ENCODE measurements at regions not wholly inside any gene's neighbourhood (a gene's known extent, or its start where the extent isn't known, plus 50 kb on each side); places are given as distances from the start of the nearest gene placed in this dataset.

GRCh38 chr13:75072368-75072767 lies 409.6 kb downstream of the TBC1D4 start:
- no peaks in the 10 kb centered on the region for H3K79me2 ChIP-seq (ENCODE audit: control insufficient read depth, insufficient read depth, low read length)
- in situ Hi-C loops (cut with MboI) (no loop called here), intact Hi-C loops (cut with micrococcal nuclease) (no loop called here)
- no peaks in the 10 kb centered on the region for H3K27me3 ChIP-seq (ENCODE audit: control insufficient read depth in 2 of 2, insufficient read depth in 2 of 2, low read length in 2 of 2)
- no peak overlapping the region for H3K27ac ChIP-seq (ENCODE audit: extremely low read depth, low read depth, low read length)
- no peak overlapping the region for H3K4me2 ChIP-seq (ENCODE audit: insufficient read depth, low read length)
- DNase-seq (ENCODE audit: extremely low read depth in 1 of 4, low spot score in 3 of 4) (no peak), FAIRE-seq (no peak), ATAC-seq (no peak)
- H3K9me3 ChIP-seq (replicated peaks; ENCODE audit: control insufficient read depth, insufficient read depth, low read depth, low read length) = no peaks in the 10 kb centered on the region
- no peaks in the 10 kb centered on the region for H3K36me3 ChIP-seq (ENCODE audit: control insufficient read depth, insufficient read depth, low read length)
- H3K9ac ChIP-seq (ENCODE audit: insufficient read depth in 1 of 2, low read depth in 2 of 2, low read length in 2 of 2) = no peak overlapping the region
- ChIA-PET POLR2A (no interaction called here), CTCF (ENCODE audit: low intra/inter-chr PET ratio) (no interaction called here)
- no peak overlapping the region for H2AFZ ChIP-seq (ENCODE audit: low read depth, low read length)
- no peaks in the 10 kb centered on the region for H3K9me1 ChIP-seq (ENCODE audit: control insufficient read depth, insufficient read depth, low read length)
- H3K4me3 ChIP-seq = no peak overlapping the region
- BruUV-seq (replicated peaks) = no TSS peak
- 0 out of 5 replicates have a peak, but pooled peaks cover 0 to 3% of the 10 kb centered on the region in 2 experiments for H3K4me1 ChIP-seq (replicated peaks in 1 of 2; ENCODE audit: control insufficient read depth in 2 of 2, insufficient read depth in 2 of 2, low read length in 2 of 2)
- no peaks in the 10 kb centered on the region for H4K20me1 ChIP-seq (replicated peaks; ENCODE audit: control insufficient read depth, insufficient read depth, low read length)
- TF ChIP-seq PREB (CRISPR knock-in tag; IDR thresholded peaks at IDR 0.05) (no peak), BCL6 (CRISPR knock-in tag; IDR thresholded peaks at IDR 0.05) (no peak), MYNN (IDR thresholded peaks at IDR 0.05) (peak; percentile 78), MYNN (CRISPR knock-in tag; IDR thresholded peaks at IDR 0.05) (no peak)

- ChIA-PET POLR2A (no interaction called here), CTCF (ENCODE audit: low intra/inter-chr PET ratio) (no interaction called here)
- Histone ChIP-seq H3K36me3 (ENCODE audit: control insufficient read depth, insufficient read depth, low read length) (no peaks in the 10 kb centered on the region), H3K4me1 (replicated peaks in 1 of 2; ENCODE audit: control insufficient read depth in 2 of 2, insufficient read depth in 2 of 2, low read length in 2 of 2) (0 out of 5 replicates have a peak, but pooled peaks cover 0 to 3% of the 10 kb centered on the region in 2 experiments), H4K20me1 (replicated peaks; ENCODE audit: control insufficient read depth, insufficient read depth, low read length) (no peaks in the 10 kb centered on the region), H3K27ac (ENCODE audit: extremely low read depth, low read depth, low read length) (no peak overlapping the region), H2AFZ (ENCODE audit: low read depth, low read length) (0 out of 2 replicates have a peak overlapping the region, but pooled peaks have one; percentile 40), H3K9ac (ENCODE audit: insufficient read depth in 1 of 2, low read depth in 2 of 2, low read length in 2 of 2) (no peak overlapping the region), H3K4me2 (ENCODE audit: insufficient read depth, low read length) (no peak overlapping the region), H3K9me1 (ENCODE audit: control insufficient read depth, insufficient read depth, low read length) (no peaks in the 10 kb centered on the region), H3K4me3 (no peak overlapping the region), H3K9me3 (replicated peaks; ENCODE audit: control insufficient read depth, insufficient read depth, low read depth, low read length) (no peaks in the 10 kb centered on the region), H3K27me3 (ENCODE audit: control insufficient read depth in 2 of 2, insufficient read depth in 2 of 2, low read length in 2 of 2) (no peaks in the 10 kb centered on the region), H3K79me2 (ENCODE audit: control insufficient read depth, insufficient read depth, low read length) (no peaks in the 10 kb centered on the region)
- ATAC-seq = no peak
- in situ Hi-C loops (cut with MboI) (no loop called here), intact Hi-C loops (cut with micrococcal nuclease) (no loop called here)
- no peak for FAIRE-seq
- no TSS peak for BruUV-seq (replicated peaks)
- WGBS (ENCODE audit: insufficient coverage, low coverage, missing lambda C conversion rate) = 23% methylated on average over 5 of the region's 6 CpGs
- no peak for DNase-seq (ENCODE audit: extremely low read depth in 1 of 4, low spot score in 3 of 4)
- TF ChIP-seq COPS2 (conservative IDR thresholded peaks at IDR 0.05) (no peak), BRF1 (IDR thresholded peaks at IDR 0.05; ENCODE audit: borderline replicate concordance, extremely low read depth, insufficient read length) (no peak), KDM1A (IDR thresholded peaks at IDR 0.05) (no peak), MLLT1 (IDR thresholded peaks at IDR 0.05) (no peak), ZNF12 (CRISPR knock-in tag; IDR thresholded peaks at IDR 0.05) (no peak)
Measured at GRCh38 chr13:75071796-75072195, 410.2 kb downstream of the TBC1D4 start.

All from K562 (cell line).